H9 (cell line): ENCODE measurements at regions not wholly inside any gene's neighbourhood (a gene's known extent, or its start where the extent isn't known, plus 50 kb on each side); places are given as distances from the start of the nearest gene placed in this dataset.
A peak's percentile ranks its signal among the peaks of the same experiment; 100 is the strongest.

Experiments
- DNase-seq: peaks from one replicate; pipeline ENCODE4 v3.0.0-alpha.2; 2017
- H2AFZ ChIP-seq: one replicate; pipeline ENCODE4 v1.6.1; 2013; ENCODE audit warnings: mild to moderate bottlenecking, low read length, control low read depth, moderate library complexity
- H2AK5ac ChIP-seq: 2 replicates; pipeline ENCODE4 v1.6.1; 2013; ENCODE audit warnings: low read length, control low read depth, mixed read lengths; ENCODE audit not compliant: insufficient read length
- H2BK120ac ChIP-seq: one replicate; pipeline ENCODE4 v1.6.1; 2013; ENCODE audit warnings: low read depth, mild to moderate bottlenecking, low read length, control low read depth, inconsistent platforms; ENCODE audit not compliant: poor library complexity, severe bottlenecking
- H2BK12ac ChIP-seq: 2 replicates; pipeline ENCODE4 v1.6.1; 2013; ENCODE audit warnings: low read length, control low read depth, mixed read lengths, low read depth; ENCODE audit not compliant: insufficient read length
- H2BK15ac ChIP-seq: 2 replicates; pipeline ENCODE4 v1.6.1; 2013; ENCODE audit warnings: low read depth, low read length, control low read depth
- H2BK20ac ChIP-seq: one replicate; pipeline ENCODE4 v1.6.1; 2013; ENCODE audit warnings: low read depth, mild to moderate bottlenecking, low read length, control low read depth, inconsistent platforms; ENCODE audit not compliant: poor library complexity, severe bottlenecking
- H2BK5ac ChIP-seq: 2 replicates; pipeline ENCODE4 v1.6.1; 2013; ENCODE audit warnings: low read length, control low read depth, mixed read lengths; ENCODE audit not compliant: insufficient read length
- H3K14ac ChIP-seq: 2 replicates; pipeline ENCODE4 v1.6.1; 2013; ENCODE audit warnings: low read length, control low read depth; ENCODE audit not compliant: insufficient read depth
- H3K18ac ChIP-seq: 2 replicates; pipeline ENCODE4 v1.6.1; 2013; ENCODE audit warnings: low read depth, mild to moderate bottlenecking, mixed read lengths, low read length, control low read depth; ENCODE audit not compliant: insufficient read length
- H3K23ac ChIP-seq: 2 replicates; pipeline ENCODE4 v1.6.1; 2013; ENCODE audit warnings: low read length, control low read depth, mixed read lengths, low read depth; ENCODE audit not compliant: insufficient read length
- H3K23me2 ChIP-seq: 2 replicates; pipeline ENCODE4 v1.6.1; 2013; ENCODE audit warnings: low read depth, mild to moderate bottlenecking, mixed read lengths, low read length, control low read depth; ENCODE audit not compliant: insufficient read length, poor library complexity, severe bottlenecking
- H3K27ac ChIP-seq: 2 replicates; pipeline ENCODE4 v1.5.1; 2013; ENCODE audit warnings: low read length, control low read depth, mixed read lengths, low read depth; ENCODE audit not compliant: insufficient read length
- H3K27me3 ChIP-seq: 2 replicates; pipeline ENCODE4 v1.6.1; 2013; ENCODE audit warnings: low read length, control low read depth, inconsistent platforms; ENCODE audit not compliant: insufficient read depth
- H3K4ac ChIP-seq: 2 replicates; pipeline ENCODE4 v1.6.1; 2013; ENCODE audit warnings: low read depth, mild to moderate bottlenecking, control low read depth, inconsistent platforms, low read length, moderate library complexity
- H3K4me1 ChIP-seq: 2 replicates; pipeline ENCODE4 v1.6.1; 2013; ENCODE audit warnings: low read length, control low read depth, inconsistent platforms; ENCODE audit not compliant: insufficient read depth
- H3K4me2 ChIP-seq: 2 replicates; pipeline ENCODE4 v1.6.1; 2013; ENCODE audit warnings: low read length, control low read depth, mixed read lengths; ENCODE audit not compliant: insufficient read length, insufficient read depth
- H3K56ac ChIP-seq: 2 replicates; pipeline ENCODE4 v1.6.1; 2013; ENCODE audit warnings: low read depth, mild to moderate bottlenecking, mixed read lengths, low read length, control low read depth; ENCODE audit not compliant: insufficient read length
- H3K79me1 ChIP-seq: 2 replicates; pipeline ENCODE4 v1.6.1; 2013; ENCODE audit warnings: low read depth, mild to moderate bottlenecking, moderate library complexity, low read length, control low read depth, inconsistent platforms; ENCODE audit not compliant: insufficient read depth, poor library complexity, severe bottlenecking
- H3K79me2 ChIP-seq: 2 replicates; pipeline ENCODE4 v1.6.1; 2013; ENCODE audit warnings: low read length, control low read depth, inconsistent platforms; ENCODE audit not compliant: insufficient read depth
- H3K9ac ChIP-seq: 2 replicates; pipeline ENCODE4 v1.6.1; 2013; ENCODE audit warnings: low read length, control low read depth, mixed read lengths; ENCODE audit not compliant: insufficient read length; ENCODE audit errors: extremely low read depth
- H3K9me3 ChIP-seq: one replicate; pipeline ENCODE4 v1.6.1; 2013; ENCODE audit warnings: low read depth, low read length, inconsistent platforms; ENCODE audit not compliant: control insufficient read depth
- H3T11ph ChIP-seq: one replicate; pipeline ENCODE4 v1.6.1; 2013; ENCODE audit warnings: mild to moderate bottlenecking, low read length, control low read depth, inconsistent platforms
- H4K20me1 ChIP-seq: one replicate; pipeline ENCODE4 v1.6.1; 2013; ENCODE audit not compliant: control insufficient read depth, insufficient read length, insufficient read depth
- H4K5ac ChIP-seq: 2 replicates; pipeline ENCODE4 v1.6.1; 2013; ENCODE audit warnings: low read depth, mild to moderate bottlenecking, mixed read lengths, low read length, control low read depth; ENCODE audit not compliant: insufficient read length
- H4K8ac ChIP-seq: replicated peaks from 2 replicates; pipeline ENCODE4 v1.6.1; 2013; ENCODE audit warnings: low read length, control low read depth, mixed read lengths, low read depth; ENCODE audit not compliant: insufficient read length
- H4K91ac ChIP-seq: 2 replicates; pipeline ENCODE4 v1.6.1; 2013; ENCODE audit warnings: low read depth, mild to moderate bottlenecking, moderate library complexity, mixed read lengths, low read length, control low read depth; ENCODE audit not compliant: insufficient read length
- H3K27ac Mint-ChIP-seq, 3 experiments: 2 replicates in 2 of 3; 3 replicates in 1 of 3; pipeline ENCODE4 v1.8.0; 2020 to 2021; ENCODE audit warnings: mixed read lengths in 3 of 3, mild to moderate bottlenecking in 1 of 3, moderate library complexity in 1 of 3
- H3K27me3 Mint-ChIP-seq: 2 replicates; pipeline ENCODE4 v1.8.0; 2021; ENCODE audit warnings: low read depth, mild to moderate bottlenecking, moderate library complexity, mixed read lengths
- H3K36me3 Mint-ChIP-seq, 3 experiments: 2 replicates in 2 of 3; 3 replicates in 1 of 3; pipeline ENCODE4 v1.8.0; 2020 to 2021; ENCODE audit warnings: low read depth in 3 of 3, mixed read lengths in 3 of 3; ENCODE audit not compliant: insufficient read depth in 1 of 3
- H3K4me1 Mint-ChIP-seq, 2 experiments: 2 replicates each; pipeline ENCODE4 v1.8.0; 2020; ENCODE audit warnings: mixed read lengths in 2 of 2
- H3K4me3 Mint-ChIP-seq, 2 experiments: 2 replicates in 1 of 2; 3 replicates in 1 of 2; pipeline ENCODE4 v1.8.0; 2020 to 2021; ENCODE audit warnings: mild to moderate bottlenecking in 2 of 2, mixed read lengths in 2 of 2, moderate library complexity in 1 of 2
- H3K9me3 Mint-ChIP-seq, 2 experiments: 2 replicates in 1 of 2; 3 replicates in 1 of 2; pipeline ENCODE4 v1.8.0; 2020; ENCODE audit warnings: mild to moderate bottlenecking in 2 of 2, mixed read lengths in 2 of 2, moderate library complexity in 1 of 2
- CTCF ChIP-seq: fragments of 200-600 bp; sonication (generic); conservative IDR thresholded peaks from 3 replicates; pipeline ENCODE4 v1.8.0; 2021; ENCODE audit warnings: antibody characterized with exemption, mild to moderate bottlenecking

- no peak overlapping the region for H3K4me3 Mint-ChIP-seq
- Histone ChIP-seq H3K14ac (no peak overlapping the region), H3K4me2 (no peak overlapping the region), H3K79me2 (no peaks in the 10 kb centered on the region), H3K79me1 (no peaks in the 10 kb centered on the region), H2BK12ac (no peak overlapping the region), H3K4me1 (no peaks in the 10 kb centered on the region; the same call in 1 of the 2 replicates), H2BK5ac (no peak overlapping the region), H4K20me1 (no peaks in the 10 kb centered on the region), H3K4ac (no peak overlapping the region), H2BK120ac (no peak overlapping the region), H3K9ac (no peak overlapping the region), H2BK15ac (no peak overlapping the region), H3K27ac (no peak overlapping the region), H3K9me3 (no peaks in the 10 kb centered on the region), H4K5ac (no peak overlapping the region), H3K23me2 (no peaks in the 10 kb centered on the region), H3K56ac (no peak overlapping the region), H2AK5ac (no peak overlapping the region), H2BK20ac (no peak overlapping the region), H2AFZ (no peak overlapping the region), H3K18ac (no peak overlapping the region), H3K27me3 (no peaks in the 10 kb centered on the region), H4K8ac (no peak overlapping the region), H4K91ac (no peak overlapping the region), H3K23ac (no peak overlapping the region), H3T11ph (no peak overlapping the region)
- H3K36me3 Mint-ChIP-seq, result peaks cover 2 to 13% (median 9%) of the 10 kb centered on the region in 3 experiments; a peak in 6 of 7 replicates
- peak overlapping the region in 1 of 3 experiments; percentile 1; a peak in 1 of 7 replicates for H3K27ac Mint-ChIP-seq
- peaks cover 5 to 7% of the 10 kb centered on the region in 2 experiments; a peak in 4 of 5 replicates for H3K9me3 Mint-ChIP-seq
- peaks cover 18 to 38% of the 10 kb centered on the region in 2 experiments for H3K4me1 Mint-ChIP-seq
- no peak for DNase-seq
- H3K27me3 Mint-ChIP-seq, result no peaks in the 10 kb centered on the region
- no peak for TF ChIP-seq CTCF
Observed at GRCh38 chr3:191695815-191696153, 234.8 kb downstream of the PYDC2 start.
